HG03108 (cell line): ENCODE measurements at regions not wholly inside any gene's neighbourhood (a gene's known extent, or its start where the extent isn't known, plus 50 kb on each side); places are given as distances from the start of the nearest gene placed in this dataset.
"Not testable (repeated sequence)": the region's sequence is repeated elsewhere in the genome, so short reads cannot be mapped to it uniquely, and the experiment has no call there.

Source experiments
- ATAC-seq: cut with Tn5 transposase; IDR thresholded peaks from one replicate; pipeline ENCODE4 v1.9.1; 2021; ENCODE audit warnings: moderate library complexity; ENCODE audit not compliant: unreplicated experiment

DNA sequence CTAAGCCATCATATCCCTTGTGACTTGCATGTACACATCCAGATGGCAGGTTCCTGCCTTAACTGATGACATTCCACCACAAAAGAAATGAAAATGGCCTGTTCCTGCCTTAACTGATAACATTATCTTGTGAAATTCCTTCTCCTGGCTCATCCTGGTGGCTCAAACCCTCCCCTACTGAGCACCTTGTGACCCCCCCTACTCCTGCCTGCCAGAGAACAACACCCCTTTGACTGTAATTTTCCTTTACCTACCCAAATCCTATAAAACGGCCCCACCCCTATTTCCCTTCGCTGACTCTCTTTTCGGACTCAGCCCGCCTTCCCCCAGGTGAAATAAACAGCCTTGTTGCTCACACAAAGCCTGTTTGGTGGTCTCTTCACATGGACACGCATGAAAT lies 390.0 kb downstream of the TUSC1 start:
- ATAC-seq, result not testable (repeated sequence)

DNA sequence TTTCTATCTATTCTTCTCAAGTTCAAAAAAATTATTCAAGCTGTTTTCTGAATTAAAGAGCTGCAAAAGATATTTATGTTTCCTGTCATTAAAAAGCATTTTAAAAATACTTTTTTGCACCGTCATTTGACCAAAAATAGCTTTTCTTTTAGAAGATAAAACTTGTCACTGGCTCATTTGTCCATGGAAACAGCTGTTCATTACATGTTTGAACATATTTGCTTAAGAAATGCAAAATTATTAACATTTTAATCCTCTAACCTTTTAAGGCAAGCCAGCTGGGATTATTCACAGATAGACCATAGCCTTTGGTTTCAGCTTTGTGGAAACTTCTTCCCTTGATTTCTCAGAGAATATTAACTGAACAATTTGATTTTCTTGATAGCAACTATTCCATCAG lies 393.9 kb downstream of the TUSC1 start:
- ATAC-seq, result no peak

DNA sequence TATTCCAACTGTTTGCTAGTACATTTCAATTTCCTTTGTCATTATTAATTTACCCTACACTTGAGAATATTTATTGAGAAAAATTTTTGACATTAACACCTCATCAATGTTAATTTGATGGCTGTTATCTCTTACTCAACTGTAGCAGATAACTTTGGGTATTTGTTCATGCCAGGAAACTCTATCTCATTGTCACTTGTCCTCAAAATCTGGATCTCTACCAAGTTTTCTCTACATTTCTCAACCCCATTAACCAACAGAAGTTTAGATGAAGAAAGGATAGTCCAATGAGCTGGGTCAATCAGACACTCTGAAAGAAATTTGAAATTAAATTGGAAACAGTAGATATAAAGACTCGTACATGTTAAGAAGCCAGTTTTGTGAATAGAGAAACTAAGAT lies 395.3 kb downstream of the TUSC1 start:
- ATAC-seq, result no peak

- no peak for ATAC-seq
Observed at GRCh38 chr9:25261445-25261844, 416.8 kb downstream of the TUSC1 start.

GRCh38 chr9:25260046-25260445 lies 418.2 kb downstream of the TUSC1 start:
- no peak for ATAC-seq

- no peak for ATAC-seq
Observed at GRCh38 chr9:25255216-25255615, 423.0 kb downstream of the TUSC1 start.

DNA sequence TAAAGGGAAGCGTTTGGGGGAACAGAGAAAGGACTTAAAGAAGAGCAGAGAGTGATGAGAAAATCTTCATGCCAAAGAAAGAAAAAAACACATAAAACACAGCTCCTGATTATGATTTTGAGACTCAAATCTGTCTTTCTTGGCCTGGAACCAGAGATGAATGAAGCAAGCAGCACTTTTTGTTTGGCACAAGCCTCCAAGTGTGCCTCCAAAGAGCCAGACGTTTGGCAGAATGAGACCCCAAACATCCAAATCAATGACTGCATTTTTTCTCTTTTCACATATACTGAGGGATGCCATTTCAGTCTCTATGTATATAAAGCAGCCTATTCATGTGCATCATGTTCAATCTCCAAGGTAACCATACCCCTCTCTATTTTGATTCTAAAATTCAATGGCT lies 424.2 kb downstream of the TUSC1 start:
- ATAC-seq, result no peak

DNA sequence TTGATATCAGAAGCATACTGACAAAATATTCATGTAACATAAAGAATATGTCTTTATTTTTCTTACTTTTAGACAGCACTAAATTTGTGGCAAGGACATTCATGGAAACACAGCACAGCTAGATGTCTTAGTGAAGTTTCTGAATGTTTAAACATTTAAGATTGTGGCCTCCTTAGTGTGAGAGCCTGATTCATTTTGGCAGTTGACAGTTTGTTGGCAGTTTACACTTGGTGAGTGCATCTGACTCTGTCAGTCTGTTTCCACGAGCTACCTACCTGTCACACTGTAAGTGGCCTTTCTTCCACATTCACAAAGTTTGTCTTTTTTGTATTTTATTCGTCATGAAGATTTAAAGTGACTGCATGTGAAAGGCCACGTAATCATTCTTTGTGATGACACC lies 436.8 kb downstream of the TUSC1 start:
- ATAC-seq, result no peak

- ATAC-seq, result no peak
Observed at GRCh38 chr9:25226901-25227686, 451.1 kb downstream of the TUSC1 start.

- no peak for ATAC-seq
Observed at GRCh38 chr9:25225938-25226760, 452.1 kb downstream of the TUSC1 start.

- ATAC-seq, result no peak
Observed at GRCh38 chr9:25224996-25225395, 453.2 kb downstream of the TUSC1 start.

DNA sequence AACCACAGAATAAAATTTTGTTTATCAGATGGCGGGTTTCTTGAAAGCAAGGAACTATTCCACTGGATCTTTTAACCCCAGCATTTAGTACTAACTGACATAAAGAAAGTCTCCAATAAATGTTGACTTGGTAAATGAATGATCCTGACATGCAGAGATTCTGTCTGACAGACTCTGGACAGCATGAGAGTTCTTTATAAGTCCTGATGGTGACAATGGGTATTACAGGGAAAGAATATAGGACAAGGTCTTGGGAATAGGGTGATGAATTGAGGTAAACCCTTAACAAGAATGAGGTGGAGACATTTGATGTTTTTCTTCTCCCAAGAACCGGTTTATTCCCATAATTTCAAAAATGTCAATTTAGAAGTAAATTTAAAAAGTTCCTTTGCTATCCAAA lies 453.9 kb downstream of the TUSC1 start:
- ATAC-seq, result no peak

DNA sequence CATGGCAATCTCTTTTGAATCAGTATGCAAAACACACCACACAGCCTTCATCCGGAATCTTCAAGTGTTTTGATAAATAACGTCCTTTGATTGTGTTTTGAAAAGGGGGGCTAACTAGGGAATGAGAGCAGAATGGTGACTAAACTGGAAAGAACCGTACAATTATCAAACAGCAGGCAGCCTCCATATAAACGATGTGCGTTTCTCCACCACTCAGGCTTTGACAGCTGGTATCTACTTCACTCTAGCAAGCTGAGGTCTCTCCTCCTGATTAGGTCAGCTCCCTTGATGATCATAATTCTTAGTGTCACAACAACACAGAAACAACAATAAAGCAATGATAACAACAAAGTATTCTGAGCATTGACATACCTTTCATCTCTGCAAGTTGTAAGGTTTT lies 465.9 kb downstream of the TUSC1 start:
- no peak for ATAC-seq

DNA sequence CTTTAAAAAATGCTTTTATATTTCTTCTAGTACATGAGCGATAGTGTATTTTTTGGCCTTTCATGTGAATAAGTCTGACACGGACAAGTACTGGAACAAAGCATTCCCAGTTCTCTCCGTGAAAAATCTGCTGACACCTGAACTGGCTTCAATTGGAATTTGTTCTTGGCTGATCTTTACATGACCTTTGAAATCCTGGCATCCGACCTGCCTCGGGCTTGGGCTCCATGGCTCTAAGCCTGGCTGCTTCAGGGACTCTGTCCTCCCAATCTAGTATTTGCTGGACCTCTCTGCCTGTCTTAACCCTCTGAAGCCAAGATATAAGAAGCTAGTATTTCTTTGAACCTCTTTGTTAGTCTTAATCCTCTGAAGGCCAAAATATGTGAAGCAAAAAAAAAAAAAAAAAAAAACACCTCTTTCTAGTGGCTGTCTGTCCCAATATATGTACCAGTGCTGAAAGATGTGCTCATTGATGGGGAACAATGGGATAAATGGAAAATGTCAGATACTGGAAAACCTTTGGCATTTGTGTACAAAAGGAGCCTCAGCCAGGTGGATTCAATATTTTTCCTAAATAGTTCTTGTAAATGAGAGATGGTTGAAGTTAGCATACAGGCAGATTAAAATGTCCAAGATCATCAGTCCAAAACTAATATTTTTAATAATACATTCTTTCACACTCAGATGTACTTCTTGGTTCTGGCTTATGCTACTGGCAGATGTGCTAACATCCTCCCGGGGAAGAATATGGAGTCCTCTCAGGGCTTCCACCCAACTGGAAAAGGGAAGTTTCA lies 470.6 kb downstream of the TUSC1 start:
- no peak for ATAC-seq

- no peak for ATAC-seq
Observed at GRCh38 chr9:25206027-25206426, 472.2 kb downstream of the TUSC1 start.

DNA sequence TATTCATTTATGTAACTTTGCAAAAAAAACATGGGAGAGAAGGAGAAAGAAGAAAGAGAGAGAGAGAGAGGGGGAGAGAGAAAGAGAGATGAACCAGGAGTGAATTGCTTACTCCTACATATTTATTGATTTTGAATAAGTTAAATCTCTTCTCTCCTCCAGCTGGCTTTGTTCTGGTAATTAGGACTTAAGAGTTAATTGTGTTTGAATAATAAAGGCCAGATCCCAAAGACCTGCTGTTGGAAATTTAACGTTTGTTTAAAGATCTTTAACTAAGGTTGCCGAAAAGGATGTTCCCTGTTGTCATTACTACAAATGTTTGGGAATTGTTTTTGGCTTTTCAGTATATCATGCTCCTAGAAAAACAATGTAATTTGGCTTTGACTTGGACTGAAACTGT lies 473.0 kb downstream of the TUSC1 start:
- no peak for ATAC-seq

DNA sequence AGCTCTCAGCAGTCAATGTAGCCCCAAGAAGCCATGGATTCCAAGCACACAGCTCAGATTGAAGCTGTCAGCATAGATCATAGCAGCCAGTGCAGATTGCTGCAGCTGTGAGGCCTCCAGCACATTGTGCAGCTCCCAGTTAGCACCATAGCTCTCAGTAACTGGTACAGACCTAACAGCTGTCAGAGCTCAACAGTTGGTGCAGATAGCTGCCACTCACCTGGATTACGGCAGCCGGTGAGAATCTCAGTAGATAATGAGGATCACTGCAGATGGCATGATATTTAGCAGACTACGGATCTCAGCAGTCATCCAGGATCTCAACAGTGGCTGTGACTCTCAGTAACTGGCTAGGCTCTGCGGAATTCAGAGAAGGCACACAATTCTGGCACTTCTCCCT lies 500.4 kb downstream of the TUSC1 start:
- no peak for ATAC-seq

DNA sequence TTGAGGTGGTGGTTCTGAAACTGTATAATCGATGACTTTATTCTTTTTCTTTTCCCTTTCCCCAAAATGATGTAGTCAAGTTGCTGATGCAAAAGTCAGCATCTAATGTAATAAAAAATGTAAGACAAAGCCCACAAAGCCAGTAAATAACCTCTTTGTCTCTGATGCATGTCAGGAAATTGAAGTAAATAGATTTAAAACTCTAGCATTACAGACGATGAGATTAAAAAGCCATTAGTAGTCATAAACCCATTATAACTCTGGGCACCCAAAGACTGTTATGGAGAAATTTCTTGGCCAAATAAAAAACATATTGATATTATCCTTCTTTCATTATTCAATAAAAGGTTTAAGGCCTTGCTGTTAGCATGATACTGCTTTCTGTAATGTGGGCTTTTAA lies 548.7 kb downstream of the TUSC1 start:
- no peak for ATAC-seq

- ATAC-seq, result no peak
Observed at GRCh38 chr9:25121811-25122210, 556.4 kb downstream of the TUSC1 start.

DNA sequence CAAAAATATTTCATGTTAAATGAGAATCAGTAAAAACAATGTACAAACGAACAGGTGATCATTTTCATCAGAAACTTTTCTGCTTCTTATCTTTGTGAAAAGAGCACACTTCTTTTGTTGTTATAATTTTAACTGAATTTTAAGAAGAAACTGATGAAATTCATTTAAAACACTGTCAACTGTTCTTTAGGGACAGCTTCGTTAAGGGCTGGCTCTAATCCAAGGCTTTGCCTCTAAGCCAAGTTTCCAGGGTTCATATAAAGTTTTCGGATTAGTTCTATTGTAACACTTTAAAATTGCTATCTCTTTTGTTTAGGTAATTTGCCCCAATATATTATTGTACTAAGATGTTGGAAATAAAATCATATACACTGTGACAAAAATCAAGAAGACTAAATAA lies 559.2 kb downstream of the TUSC1 start:
- ATAC-seq, result no peak

DNA sequence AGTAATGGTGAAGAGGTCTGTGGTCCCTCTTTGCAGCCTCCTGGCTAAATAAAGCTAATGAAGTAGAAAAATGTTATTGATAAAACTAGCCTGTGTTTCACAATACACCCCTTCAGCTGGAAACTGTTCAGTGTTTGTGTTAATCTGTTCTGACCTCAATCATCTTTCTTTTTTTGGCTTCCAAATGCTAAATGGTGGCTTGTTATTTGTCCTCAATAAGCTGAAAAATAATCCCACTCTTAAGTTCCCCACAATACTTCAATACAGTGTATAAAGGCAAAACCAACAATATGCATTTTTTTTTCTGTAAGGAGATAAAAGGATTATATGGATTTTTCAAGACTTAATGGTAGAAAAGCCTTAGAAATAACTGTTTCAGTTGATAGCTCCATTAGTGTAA lies 560.5 kb downstream of the TUSC1 start:
- ATAC-seq, result no peak

DNA sequence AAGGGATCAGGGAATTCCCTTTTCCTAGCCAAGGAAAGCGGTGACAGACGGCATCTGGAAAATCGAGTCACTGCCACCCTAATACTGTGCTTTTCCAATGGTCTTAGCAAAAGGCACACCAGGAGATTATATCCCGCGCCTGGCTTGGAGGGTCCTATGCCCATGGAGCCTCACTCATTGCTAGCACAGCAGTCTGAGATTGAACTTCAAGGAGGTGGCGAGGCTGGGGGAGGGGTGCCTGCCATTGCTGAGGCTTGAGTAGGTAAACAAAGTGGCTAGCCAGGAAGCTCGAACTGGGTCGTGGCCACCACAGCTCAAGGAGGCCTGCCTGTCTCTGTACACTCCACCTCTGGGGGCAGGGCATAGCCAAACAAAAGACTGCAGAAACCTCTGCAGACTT lies 556.5 kb upstream of the IZUMO3 start:
- ATAC-seq, result not testable (repeated sequence)
